ENCODE measurements at regions not wholly inside any gene's neighbourhood (a gene's known extent, or its start where the extent isn't known, plus 50 kb on each side); places are given as distances from the start of the nearest gene placed in this dataset.
"Not testable (repeated sequence)": the region's sequence is repeated elsewhere in the genome, so short reads cannot be mapped to it uniquely, and the experiment has no call there.

DNA sequence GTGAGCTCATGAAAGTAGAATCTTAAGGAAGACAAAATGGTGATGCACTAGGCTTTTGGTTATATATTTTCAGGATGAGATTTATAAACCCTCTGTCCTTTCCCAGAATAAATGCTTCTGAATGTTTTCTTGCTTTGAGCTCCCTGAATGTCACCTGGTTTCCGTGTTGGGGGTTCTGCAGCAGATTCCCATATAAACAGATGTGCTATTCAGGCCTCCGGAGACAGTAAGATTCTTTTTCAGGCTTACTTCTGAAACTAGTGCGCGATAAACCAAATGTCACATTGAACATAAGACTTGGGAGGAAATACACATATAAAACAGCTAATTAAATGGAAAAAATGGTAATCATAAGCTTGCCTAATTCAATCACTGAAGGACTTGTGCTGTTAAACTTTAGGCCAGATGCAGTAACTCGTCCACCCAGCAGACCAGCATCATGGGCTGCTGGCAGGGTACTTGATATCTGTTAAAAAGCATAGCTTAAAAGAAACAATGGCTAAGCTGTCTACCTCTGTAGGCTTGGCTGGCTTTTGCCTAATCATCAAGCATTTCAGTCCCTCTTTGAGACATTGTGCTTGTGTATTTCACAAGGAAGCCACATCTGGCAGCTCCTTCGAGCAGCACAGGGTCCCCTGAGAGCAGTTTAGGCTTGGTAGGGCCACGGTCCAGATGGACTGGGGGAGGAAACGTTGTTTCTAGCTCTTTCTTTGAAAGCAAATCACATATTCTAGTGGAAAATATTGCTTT is 281.2 kb upstream of the KIAA1217 start:
- H3K9me3 Mint-ChIP-seq, result no peaks in the 10 kb centered on the region
- no peaks in the 10 kb centered on the region for H3K36me3 Mint-ChIP-seq (ENCODE audit: low read depth)
- H3K4me3 Mint-ChIP-seq, result no peak overlapping the region
- H3K4me1 Mint-ChIP-seq (ENCODE audit: low read depth), result no peaks in the 10 kb centered on the region
- no peak overlapping the region for H3K27ac Mint-ChIP-seq
- no peaks in the 10 kb centered on the region for H3K27me3 Mint-ChIP-seq

GRCh38 chr10:23934023-23934422 is 274.9 kb upstream of the KIAA1217 start:
- H3K4me3 Mint-ChIP-seq; H3K27me3 Mint-ChIP-seq; H3K4me1 Mint-ChIP-seq (ENCODE audit: low read depth); H3K27ac Mint-ChIP-seq; H3K36me3 Mint-ChIP-seq (ENCODE audit: low read depth); H3K9me3 Mint-ChIP-seq: not testable (repeated sequence)

DNA sequence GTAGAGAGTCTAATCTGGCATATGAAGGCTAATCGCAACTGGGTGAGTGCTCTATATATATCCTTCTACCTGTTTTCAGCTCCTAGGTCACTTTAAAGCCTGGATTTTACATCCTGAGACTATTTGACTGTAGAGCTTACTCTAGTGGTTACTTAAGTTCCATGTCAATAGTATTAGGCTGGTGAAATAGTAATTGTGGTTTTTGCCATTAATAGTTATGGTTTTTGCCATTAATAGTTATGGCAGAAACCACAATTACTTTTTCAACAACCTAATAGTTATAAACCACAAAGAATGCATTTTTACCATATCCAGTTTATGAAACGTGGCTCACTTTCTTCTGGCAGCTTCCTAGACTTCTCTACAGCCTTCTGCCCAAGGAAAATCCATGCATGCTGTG is 263.1 kb upstream of the KIAA1217 start:
- Mint-ChIP-seq H3K27me3 (no peaks in the 10 kb centered on the region), H3K4me3 (no peak overlapping the region), H3K9me3 (no peaks in the 10 kb centered on the region), H3K36me3 (ENCODE audit: low read depth) (no peaks in the 10 kb centered on the region), H3K27ac (no peak overlapping the region), H3K4me1 (ENCODE audit: low read depth) (no peaks in the 10 kb centered on the region)

GRCh38 chr10:23951841-23952240 is 257.1 kb upstream of the KIAA1217 start:
- peaks cover 4% of the 10 kb centered on the region for H3K9me3 Mint-ChIP-seq
- no peaks in the 10 kb centered on the region for H3K4me1 Mint-ChIP-seq (ENCODE audit: low read depth)
- no peak overlapping the region for H3K27ac Mint-ChIP-seq
- no peaks in the 10 kb centered on the region for H3K27me3 Mint-ChIP-seq
- H3K4me3 Mint-ChIP-seq, result no peak overlapping the region
- H3K36me3 Mint-ChIP-seq (ENCODE audit: low read depth), result no peaks in the 10 kb centered on the region

DNA sequence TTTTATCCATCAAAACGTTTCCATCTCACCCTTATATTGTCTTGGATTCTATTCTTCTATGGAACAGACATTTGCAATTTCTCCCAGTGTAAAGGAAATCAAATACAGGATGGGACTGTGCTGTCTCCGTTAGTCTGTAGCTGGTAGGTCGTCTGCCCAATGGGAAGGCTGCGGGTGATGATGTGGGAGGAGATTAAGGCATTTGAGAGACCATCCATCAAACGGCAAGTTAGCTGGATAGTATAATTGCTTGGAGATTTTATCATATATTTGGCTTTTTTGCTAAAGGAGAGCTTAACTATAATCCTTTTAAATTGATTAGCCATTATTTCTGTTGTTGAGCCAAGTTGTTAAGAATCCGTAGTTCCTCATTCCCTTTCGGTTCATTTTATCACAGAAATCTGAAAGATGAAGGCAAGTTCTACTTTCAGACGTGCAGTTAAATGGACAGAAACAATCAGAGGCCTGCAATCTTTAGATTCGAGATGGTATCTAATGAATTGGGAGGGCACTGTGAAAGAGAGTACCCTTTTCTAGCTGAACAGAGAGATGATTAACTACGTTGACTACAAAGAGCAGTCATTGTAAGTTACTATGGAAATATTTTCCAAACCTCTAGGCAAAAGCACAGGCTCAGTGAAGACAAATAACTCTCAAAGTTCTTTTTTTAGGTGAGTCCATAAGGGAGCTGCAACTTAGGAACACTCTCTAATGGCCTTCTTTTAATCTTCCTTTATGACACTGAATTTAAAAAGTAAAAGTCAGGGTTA is 253.3 kb upstream of the KIAA1217 start:
- Mint-ChIP-seq H3K27ac (no peak overlapping the region), H3K27me3 (no peaks in the 10 kb centered on the region), H3K36me3 (ENCODE audit: low read depth) (no peaks in the 10 kb centered on the region), H3K9me3 (peaks cover 7% of the 10 kb centered on the region), H3K4me1 (ENCODE audit: low read depth) (no peaks in the 10 kb centered on the region), H3K4me3 (no peak overlapping the region)

DNA sequence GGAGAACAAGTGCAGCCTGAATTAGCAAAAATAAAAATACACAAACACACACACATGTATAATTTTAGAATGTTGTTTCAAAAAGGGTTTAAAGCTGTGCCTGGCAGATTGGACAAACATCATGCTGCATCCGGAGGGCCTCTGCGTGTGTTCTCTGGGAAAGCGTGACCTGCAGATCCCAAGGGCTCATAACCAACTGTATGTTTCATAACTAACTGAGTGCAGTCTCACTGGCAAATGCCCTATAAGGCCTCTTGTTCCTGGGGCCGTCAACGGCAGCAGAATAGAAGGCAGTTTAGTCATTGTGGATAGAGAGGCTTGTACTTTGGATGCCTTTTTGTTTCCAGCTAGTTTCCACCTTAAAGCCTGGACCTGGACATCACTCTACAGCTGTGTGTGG is 243.8 kb upstream of the KIAA1217 start:
- Mint-ChIP-seq H3K4me1 (ENCODE audit: low read depth) (no peaks in the 10 kb centered on the region), H3K27ac (no peak overlapping the region), H3K4me3 (no peak overlapping the region), H3K27me3 (no peaks in the 10 kb centered on the region), H3K36me3 (ENCODE audit: low read depth) (no peaks in the 10 kb centered on the region), H3K9me3 (no peaks in the 10 kb centered on the region)

DNA sequence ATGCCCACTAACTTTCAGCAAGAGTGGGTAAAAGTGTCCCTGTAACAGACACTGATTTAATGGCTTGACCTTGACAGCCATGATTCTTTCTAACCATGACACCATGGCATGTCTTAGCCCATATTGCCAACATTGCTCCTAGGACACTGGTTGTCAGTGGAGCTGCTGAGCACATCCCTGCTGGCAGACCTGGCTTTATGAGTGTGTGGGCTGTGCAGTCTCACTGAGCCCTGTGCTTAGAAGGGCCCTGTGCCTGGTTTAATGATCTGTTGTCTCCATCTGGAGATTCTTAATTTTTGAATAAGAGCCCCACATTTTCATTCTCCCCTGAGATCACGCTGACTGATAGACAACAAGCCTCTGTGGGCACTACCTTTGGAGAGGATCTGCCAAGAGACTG is 243.1 kb upstream of the KIAA1217 start:
- Mint-ChIP-seq H3K4me1 (ENCODE audit: low read depth) (no peaks in the 10 kb centered on the region), H3K36me3 (ENCODE audit: low read depth) (no peaks in the 10 kb centered on the region), H3K9me3 (no peaks in the 10 kb centered on the region), H3K27ac (no peak overlapping the region), H3K27me3 (no peaks in the 10 kb centered on the region), H3K4me3 (no peak overlapping the region)

DNA sequence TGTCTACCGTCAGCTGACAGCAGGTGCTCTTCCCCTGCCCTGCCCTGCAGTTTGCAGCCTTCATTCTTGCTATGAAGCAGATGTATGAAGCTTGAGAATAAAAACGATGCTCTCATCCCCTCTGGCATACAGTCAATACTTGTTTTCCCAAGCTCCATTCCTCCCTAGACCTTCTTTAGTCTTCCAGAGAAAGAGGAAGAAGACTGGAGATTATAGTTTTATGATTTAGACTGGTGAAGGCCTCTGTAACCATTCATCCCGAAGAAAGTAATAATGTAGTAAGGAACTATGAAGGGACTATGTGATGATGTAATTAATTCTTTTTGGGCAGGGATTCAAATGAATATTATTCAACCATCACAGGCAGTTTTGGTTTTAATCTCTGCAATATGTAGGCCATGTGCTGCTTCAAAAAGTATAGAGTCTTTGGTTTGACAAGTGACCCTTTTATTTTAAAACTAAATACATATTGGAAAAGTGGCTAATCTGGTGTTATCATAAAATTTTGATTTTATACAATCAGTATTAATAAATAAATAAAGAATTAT is 242.4 kb upstream of the KIAA1217 start:
- Mint-ChIP-seq H3K27ac (no peak overlapping the region), H3K27me3 (no peaks in the 10 kb centered on the region), H3K4me3 (no peak overlapping the region), H3K9me3 (peaks cover 5% of the 10 kb centered on the region), H3K4me1 (ENCODE audit: low read depth) (no peaks in the 10 kb centered on the region), H3K36me3 (ENCODE audit: low read depth) (no peaks in the 10 kb centered on the region)

- Mint-ChIP-seq H3K36me3 (ENCODE audit: low read depth) (no peaks in the 10 kb centered on the region), H3K27ac (no peak overlapping the region), H3K4me1 (ENCODE audit: low read depth) (no peaks in the 10 kb centered on the region), H3K4me3 (no peak overlapping the region), H3K27me3 (no peaks in the 10 kb centered on the region), H3K9me3 (peaks cover 8% of the 10 kb centered on the region)
Observed at GRCh38 chr10:23968301-23968700, 240.6 kb upstream of the KIAA1217 start.

DNA sequence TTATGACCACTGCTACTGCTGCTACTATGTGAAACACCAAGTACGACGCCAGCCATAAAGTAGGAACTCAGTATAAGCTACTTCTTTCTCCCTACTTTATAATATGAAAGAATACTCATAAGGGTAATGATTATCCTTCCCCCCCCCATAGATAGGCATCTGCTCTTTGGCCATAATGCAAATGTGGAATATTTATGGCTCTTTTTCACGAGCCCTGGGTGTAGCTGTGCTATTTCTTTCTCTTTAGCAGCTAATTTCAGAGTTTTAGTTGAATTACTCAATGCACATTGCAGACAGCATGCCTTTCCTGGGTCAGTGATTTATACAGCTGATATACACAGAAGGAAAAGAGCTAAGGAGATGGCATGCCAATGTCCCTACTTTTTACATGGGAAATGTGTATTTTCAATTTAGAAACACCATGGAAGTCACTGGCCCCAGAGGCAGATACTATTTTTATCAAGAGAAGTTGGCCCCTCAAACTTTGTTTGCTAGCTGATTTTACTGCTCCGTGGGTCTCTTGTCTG is 234.1 kb upstream of the KIAA1217 start:
- H3K4me1 Mint-ChIP-seq (ENCODE audit: low read depth), result no peaks in the 10 kb centered on the region
- peaks cover 8% of the 10 kb centered on the region for H3K9me3 Mint-ChIP-seq
- no peaks in the 10 kb centered on the region for H3K36me3 Mint-ChIP-seq (ENCODE audit: low read depth)
- H3K27ac Mint-ChIP-seq, result no peak overlapping the region
- peaks cover 3% of the 10 kb centered on the region for H3K27me3 Mint-ChIP-seq
- no peak overlapping the region for H3K4me3 Mint-ChIP-seq

DNA sequence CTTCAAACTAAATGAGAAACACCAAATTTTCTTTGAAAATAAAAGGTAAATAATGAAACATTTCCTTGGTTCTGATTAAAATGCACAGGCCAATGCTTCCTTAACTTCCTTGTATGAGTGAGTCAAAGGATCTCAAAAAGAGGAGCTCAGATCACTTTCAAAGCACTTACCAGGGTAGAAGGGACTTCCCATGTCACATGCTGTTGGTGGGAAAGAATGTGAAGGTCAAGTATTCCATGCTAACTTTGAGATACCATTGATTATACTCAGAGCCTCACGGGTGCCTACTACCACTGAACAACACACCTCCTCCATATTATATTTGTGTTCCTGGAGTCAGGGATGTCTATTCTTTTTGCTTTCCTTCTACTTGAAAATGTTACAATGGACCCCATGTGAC is 233.5 kb upstream of the KIAA1217 start:
- Mint-ChIP-seq H3K4me1 (ENCODE audit: low read depth) (no peaks in the 10 kb centered on the region), H3K4me3 (no peak overlapping the region), H3K27ac (no peak overlapping the region), H3K36me3 (ENCODE audit: low read depth) (no peaks in the 10 kb centered on the region), H3K9me3 (peaks cover 8% of the 10 kb centered on the region), H3K27me3 (peaks cover 3% of the 10 kb centered on the region)

DNA sequence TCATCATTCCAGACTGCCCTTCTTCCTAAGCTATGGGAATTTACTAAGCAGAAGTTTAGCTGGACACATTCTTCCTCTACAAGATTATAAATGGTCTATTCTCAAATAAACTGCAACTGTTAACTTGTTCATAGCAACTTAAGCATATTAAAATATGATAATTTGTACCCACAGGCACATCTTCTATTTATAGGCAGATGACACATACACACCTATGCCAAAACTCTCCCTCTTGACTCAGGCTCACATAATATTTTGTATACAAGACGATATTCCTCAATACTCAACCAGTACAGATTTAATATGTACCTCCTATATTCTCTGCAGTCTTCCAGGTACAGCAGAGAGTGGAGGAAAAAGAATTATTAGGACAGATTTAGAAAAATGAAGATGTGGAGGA is 232.7 kb upstream of the KIAA1217 start:
- Mint-ChIP-seq H3K27me3 (peaks cover 5% of the 10 kb centered on the region), H3K27ac (no peak overlapping the region), H3K9me3 (peaks cover 5% of the 10 kb centered on the region), H3K4me1 (ENCODE audit: low read depth) (no peaks in the 10 kb centered on the region), H3K4me3 (no peak overlapping the region), H3K36me3 (ENCODE audit: low read depth) (no peaks in the 10 kb centered on the region)

- H3K27me3 Mint-ChIP-seq, result peaks cover 5% of the 10 kb centered on the region
- no peak overlapping the region for H3K4me3 Mint-ChIP-seq
- H3K9me3 Mint-ChIP-seq, result no peaks in the 10 kb centered on the region
- H3K27ac Mint-ChIP-seq, result no peak overlapping the region
- no peaks in the 10 kb centered on the region for H3K4me1 Mint-ChIP-seq (ENCODE audit: low read depth)
- no peaks in the 10 kb centered on the region for H3K36me3 Mint-ChIP-seq (ENCODE audit: low read depth)
Observed at GRCh38 chr10:23978317-23978716, 230.6 kb upstream of the KIAA1217 start.

- peaks cover 5% of the 10 kb centered on the region for H3K27me3 Mint-ChIP-seq
- H3K4me3 Mint-ChIP-seq, result no peak overlapping the region
- H3K36me3 Mint-ChIP-seq (ENCODE audit: low read depth), result no peaks in the 10 kb centered on the region
- no peaks in the 10 kb centered on the region for H3K9me3 Mint-ChIP-seq
- H3K27ac Mint-ChIP-seq, result no peak overlapping the region
- no peaks in the 10 kb centered on the region for H3K4me1 Mint-ChIP-seq (ENCODE audit: low read depth)
Observed at GRCh38 chr10:23980094-23980493, 228.8 kb upstream of the KIAA1217 start.

DNA sequence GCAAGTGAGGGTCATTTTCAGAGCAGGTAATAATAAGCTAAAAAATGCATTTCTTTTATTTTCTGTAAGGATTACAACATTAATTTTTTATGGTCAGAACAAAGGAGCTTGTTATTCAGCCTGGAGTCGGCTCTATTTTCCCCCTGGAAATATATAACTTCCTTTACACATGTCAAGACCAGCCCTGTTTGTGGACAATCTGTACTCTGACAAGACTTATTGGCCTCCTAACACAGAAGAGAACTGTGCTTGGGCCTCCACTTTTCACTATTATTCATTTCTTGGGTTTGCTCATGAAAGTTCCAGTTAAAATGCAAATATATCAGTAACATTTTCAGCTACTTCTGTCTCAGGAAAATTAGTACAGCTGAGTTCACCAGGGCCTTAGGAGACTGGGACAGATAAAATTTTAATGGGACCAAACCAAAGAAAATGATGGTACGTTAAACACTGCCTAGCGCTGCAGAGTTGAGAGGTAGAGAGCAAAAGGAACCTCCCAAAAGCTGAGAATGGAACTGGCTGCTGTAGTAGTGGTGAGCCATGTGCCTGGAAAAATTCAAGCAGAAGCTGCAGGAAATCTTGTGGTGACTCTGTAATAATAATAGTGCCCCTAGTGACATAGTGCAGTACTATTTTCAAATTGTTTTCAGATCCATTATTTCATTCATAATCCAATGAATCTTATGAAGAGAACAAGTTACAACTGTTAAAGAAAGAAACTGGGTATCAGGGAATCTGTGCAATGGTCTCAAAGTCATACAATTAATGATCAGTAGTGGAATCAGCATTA is 227.2 kb upstream of the KIAA1217 start:
- H3K36me3 Mint-ChIP-seq (ENCODE audit: low read depth), result no peaks in the 10 kb centered on the region
- no peaks in the 10 kb centered on the region for H3K9me3 Mint-ChIP-seq

More for the DNA sequence above, 227.2 kb upstream of the KIAA1217 start:
- Mint-ChIP-seq H3K4me3 (no peak overlapping the region), H3K27ac (no peak overlapping the region), H3K4me1 (ENCODE audit: low read depth) (no peaks in the 10 kb centered on the region), H3K27me3 (peaks cover 2% of the 10 kb centered on the region)
